ENCODE measurements at regions not wholly inside any gene's neighbourhood (a gene's known extent, or its start where the extent isn't known, plus 50 kb on each side); places are given as distances from the start of the nearest gene placed in this dataset.

DNA sequence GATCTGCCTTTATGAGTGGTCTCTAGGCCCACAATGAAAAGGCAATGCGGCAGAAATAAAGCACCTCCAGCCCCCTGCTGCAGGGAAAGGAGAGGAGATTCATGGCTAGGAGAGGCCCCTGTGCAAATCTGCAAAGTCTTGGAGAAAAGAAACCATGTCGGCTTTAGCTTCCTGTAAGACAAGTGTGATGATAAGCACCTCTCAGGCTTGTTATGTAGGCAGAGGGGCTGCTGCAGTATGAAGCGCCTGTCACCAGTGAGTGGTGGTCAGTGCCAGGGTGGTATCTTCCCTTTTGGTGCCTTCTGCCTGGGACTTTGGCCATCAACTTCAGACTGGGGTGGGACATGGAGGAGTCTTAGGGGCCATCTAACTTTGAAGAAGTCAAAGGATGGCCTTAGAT, 59.2 kb upstream of the ARHGEF3 start:
- TF ChIP-seq, protein P1, sequence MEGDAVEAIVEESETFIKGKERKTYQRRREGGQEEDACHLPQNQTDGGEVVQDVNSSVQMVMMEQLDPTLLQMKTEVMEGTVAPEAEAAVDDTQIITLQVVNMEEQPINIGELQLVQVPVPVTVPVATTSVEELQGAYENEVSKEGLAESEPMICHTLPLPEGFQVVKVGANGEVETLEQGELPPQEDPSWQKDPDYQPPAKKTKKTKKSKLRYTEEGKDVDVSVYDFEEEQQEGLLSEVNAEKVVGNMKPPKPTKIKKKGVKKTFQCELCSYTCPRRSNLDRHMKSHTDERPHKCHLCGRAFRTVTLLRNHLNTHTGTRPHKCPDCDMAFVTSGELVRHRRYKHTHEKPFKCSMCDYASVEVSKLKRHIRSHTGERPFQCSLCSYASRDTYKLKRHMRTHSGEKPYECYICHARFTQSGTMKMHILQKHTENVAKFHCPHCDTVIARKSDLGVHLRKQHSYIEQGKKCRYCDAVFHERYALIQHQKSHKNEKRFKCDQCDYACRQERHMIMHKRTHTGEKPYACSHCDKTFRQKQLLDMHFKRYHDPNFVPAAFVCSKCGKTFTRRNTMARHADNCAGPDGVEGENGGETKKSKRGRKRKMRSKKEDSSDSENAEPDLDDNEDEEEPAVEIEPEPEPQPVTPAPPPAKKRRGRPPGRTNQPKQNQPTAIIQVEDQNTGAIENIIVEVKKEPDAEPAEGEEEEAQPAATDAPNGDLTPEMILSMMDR (IDR thresholded peaks at IDR 0.05 in 8 of 11, conservative IDR thresholded peaks at IDR 0.05 in 3 of 11) = no peak
- TF ChIP-seq POLR2A (IDR thresholded peaks at IDR 0.05) = no peak
- no peak for TF ChIP-seq POLR2AphosphoS5 (IDR thresholded peaks at IDR 0.05)

Data from spleen (tissue), 7 donors.